ENCODE measurements at regions not wholly inside any gene's neighbourhood (a gene's known extent, or its start where the extent isn't known, plus 50 kb on each side); places are given as distances from the start of the nearest gene placed in this dataset.
"Not testable (repeated sequence)": the region's sequence is repeated elsewhere in the genome, so short reads cannot be mapped to it uniquely, and the experiment has no call there.

DNA sequence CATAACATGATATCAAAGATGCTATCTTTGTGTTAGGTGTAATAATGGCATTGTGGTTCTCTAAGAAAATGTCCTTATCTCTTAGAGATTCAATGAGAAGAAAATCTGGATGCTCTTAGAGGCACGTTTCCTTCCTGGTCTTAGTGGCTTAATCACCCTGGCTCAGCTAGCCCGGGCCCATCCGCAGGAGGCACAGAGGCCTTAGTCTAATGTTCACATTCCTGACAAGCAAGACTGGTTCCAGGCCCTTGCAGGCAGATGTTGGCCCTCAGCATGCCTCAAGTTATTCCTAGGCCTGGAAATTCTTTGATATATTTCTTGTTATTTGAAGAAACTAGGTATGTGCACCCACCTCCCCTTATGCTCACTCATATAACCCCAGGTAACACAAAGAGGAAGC, 357.6 kb downstream of the SFMBT2 start (continued):
- TF ChIP-seq, protein P1, sequence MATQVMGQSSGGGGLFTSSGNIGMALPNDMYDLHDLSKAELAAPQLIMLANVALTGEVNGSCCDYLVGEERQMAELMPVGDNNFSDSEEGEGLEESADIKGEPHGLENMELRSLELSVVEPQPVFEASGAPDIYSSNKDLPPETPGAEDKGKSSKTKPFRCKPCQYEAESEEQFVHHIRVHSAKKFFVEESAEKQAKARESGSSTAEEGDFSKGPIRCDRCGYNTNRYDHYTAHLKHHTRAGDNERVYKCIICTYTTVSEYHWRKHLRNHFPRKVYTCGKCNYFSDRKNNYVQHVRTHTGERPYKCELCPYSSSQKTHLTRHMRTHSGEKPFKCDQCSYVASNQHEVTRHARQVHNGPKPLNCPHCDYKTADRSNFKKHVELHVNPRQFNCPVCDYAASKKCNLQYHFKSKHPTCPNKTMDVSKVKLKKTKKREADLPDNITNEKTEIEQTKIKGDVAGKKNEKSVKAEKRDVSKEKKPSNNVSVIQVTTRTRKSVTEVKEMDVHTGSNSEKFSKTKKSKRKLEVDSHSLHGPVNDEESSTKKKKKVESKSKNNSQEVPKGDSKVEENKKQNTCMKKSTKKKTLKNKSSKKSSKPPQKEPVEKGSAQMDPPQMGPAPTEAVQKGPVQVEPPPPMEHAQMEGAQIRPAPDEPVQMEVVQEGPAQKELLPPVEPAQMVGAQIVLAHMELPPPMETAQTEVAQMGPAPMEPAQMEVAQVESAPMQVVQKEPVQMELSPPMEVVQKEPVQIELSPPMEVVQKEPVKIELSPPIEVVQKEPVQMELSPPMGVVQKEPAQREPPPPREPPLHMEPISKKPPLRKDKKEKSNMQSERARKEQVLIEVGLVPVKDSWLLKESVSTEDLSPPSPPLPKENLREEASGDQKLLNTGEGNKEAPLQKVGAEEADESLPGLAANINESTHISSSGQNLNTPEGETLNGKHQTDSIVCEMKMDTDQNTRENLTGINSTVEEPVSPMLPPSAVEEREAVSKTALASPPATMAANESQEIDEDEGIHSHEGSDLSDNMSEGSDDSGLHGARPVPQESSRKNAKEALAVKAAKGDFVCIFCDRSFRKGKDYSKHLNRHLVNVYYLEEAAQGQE (IDR thresholded peaks at IDR 0.05; ENCODE audit: low read depth), result no peak
- no peak for TF ChIP-seq POLR2A (IDR thresholded peaks at IDR 0.05; ENCODE audit: borderline replicate concordance, extremely low read depth, insufficient read depth, insufficient read length)

DNA sequence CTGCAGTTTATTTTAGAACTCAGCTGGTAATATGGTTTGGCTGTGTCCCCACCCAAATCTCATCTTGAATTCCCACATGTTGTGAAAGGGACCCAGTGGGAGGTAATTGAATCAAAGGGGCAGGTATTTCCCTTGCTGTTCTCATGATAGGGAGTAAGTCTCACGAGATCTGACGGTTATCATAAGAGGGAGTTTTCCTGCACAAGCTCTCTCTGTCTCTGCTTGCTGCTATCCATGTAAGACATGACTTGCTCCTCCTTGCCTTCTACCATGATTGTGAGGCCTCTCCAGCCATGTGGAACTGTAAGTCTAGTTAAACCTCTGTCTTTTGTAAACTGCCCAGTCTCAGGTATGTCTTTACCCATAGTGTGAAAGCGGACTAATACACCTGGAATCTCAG, 360.8 kb downstream of the SFMBT2 start:
- intact Hi-C loops (cut with micrococcal nuclease); H3K9ac ChIP-seq (ENCODE audit: low read length); H4K20me1 ChIP-seq (ENCODE audit: insufficient read depth); H3K27ac ChIP-seq (ENCODE audit: low read depth, low read length); H3K4me1 ChIP-seq (ENCODE audit: control insufficient read depth in 1 of 2, insufficient read depth in 2 of 2, low read length in 2 of 2); POLR2A ChIA-PET; RAD21 ChIA-PET (ENCODE audit: low non-redundant PET in 1 of 2, low total read pairs in 2 of 2, uncharacterized antibody in 2 of 2, unreplicated experiment in 2 of 2); H2AFZ ChIP-seq (ENCODE audit: low read depth, low read length, poor library complexity, severe bottlenecking); ATAC-seq; H3K4me3 ChIP-seq (replicated peaks in 1 of 2; ENCODE audit: low read depth in 1 of 2, low read length in 2 of 2); DNase-seq (ENCODE audit: low read depth, low spot score); H3K27me3 ChIP-seq (ENCODE audit: insufficient read depth, low read length); H3K79me2 ChIP-seq (ENCODE audit: insufficient read depth, low read length); H3K9me2 ChIP-seq (ENCODE audit: insufficient read depth); CTCF ChIA-PET; H3K36me3 ChIP-seq (ENCODE audit: control insufficient read depth in 1 of 2, insufficient read depth in 2 of 2, low read length in 2 of 2); H3K4me2 ChIP-seq (ENCODE audit: low read length); H3K9me3 ChIP-seq (ENCODE audit: control insufficient read depth in 1 of 2, insufficient read depth in 1 of 2, low read depth in 1 of 2, low read length in 2 of 2); BruUV-seq (replicated peaks): not testable (repeated sequence)

DNA sequence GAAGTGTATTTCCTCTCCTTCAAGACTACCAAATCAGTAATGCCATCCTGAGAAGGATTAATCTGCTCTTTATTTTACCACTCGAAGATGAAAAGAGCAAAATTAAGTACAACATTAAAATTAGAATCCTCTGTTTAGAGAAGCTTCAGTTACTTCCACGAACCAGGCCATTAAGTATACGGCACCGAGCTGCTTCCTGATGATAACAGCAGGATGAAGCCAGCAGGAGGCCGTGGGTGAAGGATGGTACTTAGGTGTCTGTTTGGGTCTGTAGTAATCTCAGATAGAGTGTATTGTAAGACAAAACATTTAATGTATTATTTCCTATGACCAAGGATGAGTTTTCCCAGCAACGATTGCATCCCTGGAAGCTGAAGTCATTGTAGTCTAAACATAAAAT, 362.8 kb downstream of the SFMBT2 start:
- H3K9me2 ChIP-seq (ENCODE audit: insufficient read depth), result no peaks in the 10 kb centered on the region
- ChIA-PET POLR2A (no interaction called here), RAD21 (ENCODE audit: low non-redundant PET in 1 of 2, low total read pairs in 2 of 2, uncharacterized antibody in 2 of 2, unreplicated experiment in 2 of 2) (no interaction called here), CTCF (no interaction called here)
- no peak overlapping the region for H3K27ac ChIP-seq (ENCODE audit: low read depth, low read length)
- H3K79me2 ChIP-seq (ENCODE audit: insufficient read depth, low read length), result no peaks in the 10 kb centered on the region
- H3K27me3 ChIP-seq (ENCODE audit: insufficient read depth, low read length), result peaks cover 5% of the 10 kb centered on the region; the same call in 1 of the 2 replicates
- H3K9me3 ChIP-seq (ENCODE audit: control insufficient read depth in 1 of 2, insufficient read depth in 1 of 2, low read depth in 1 of 2, low read length in 2 of 2), result no peaks in the 10 kb centered on the region
- no peak for ATAC-seq
- intact Hi-C loops (cut with micrococcal nuclease), result no loop called here
- no TSS peak for BruUV-seq (replicated peaks)
- H3K4me1 ChIP-seq (ENCODE audit: control insufficient read depth in 1 of 2, insufficient read depth in 2 of 2, low read length in 2 of 2), result no peaks in the 10 kb centered on the region
- no peak overlapping the region for H2AFZ ChIP-seq (ENCODE audit: low read depth, low read length, poor library complexity, severe bottlenecking)
- no peak for DNase-seq (ENCODE audit: low read depth, low spot score)
- H3K4me3 ChIP-seq (replicated peaks in 1 of 2; ENCODE audit: low read depth in 1 of 2, low read length in 2 of 2), result no peak overlapping the region
- no peaks in the 10 kb centered on the region for H3K36me3 ChIP-seq (ENCODE audit: control insufficient read depth in 1 of 2, insufficient read depth in 2 of 2, low read length in 2 of 2)
- H4K20me1 ChIP-seq (ENCODE audit: insufficient read depth), result no peaks in the 10 kb centered on the region
- H3K9ac ChIP-seq (ENCODE audit: low read length), result no peak overlapping the region
- no peak overlapping the region for H3K4me2 ChIP-seq (ENCODE audit: low read length)
- no peak for TF ChIP-seq JUND (IDR thresholded peaks at IDR 0.05)
- no peak for TF ChIP-seq SP1 (IDR thresholded peaks at IDR 0.05; ENCODE audit: low read depth)
- no peak for TF ChIP-seq POLR2A (IDR thresholded peaks at IDR 0.05; ENCODE audit: borderline replicate concordance, extremely low read depth, insufficient read depth, insufficient read length)
- no peak for TF ChIP-seq CEBPB (IDR thresholded peaks at IDR 0.05; ENCODE audit: low read depth)
- TF ChIP-seq ZFX (IDR thresholded peaks at IDR 0.05), result no peak
- no peak for TF ChIP-seq CBX3 (IDR thresholded peaks at IDR 0.05; ENCODE audit: low read depth)
- TF ChIP-seq RAD21 (IDR thresholded peaks at IDR 0.05; ENCODE audit: low read depth), result no peak

Data from HCT116 (cell line).